ENCODE measurements at regions not wholly inside any gene's neighbourhood (a gene's known extent, or its start where the extent isn't known, plus 50 kb on each side); places are given as distances from the start of the nearest gene placed in this dataset.
"Not testable (repeated sequence)": the region's sequence is repeated elsewhere in the genome, so short reads cannot be mapped to it uniquely, and the experiment has no call there.

DNA sequence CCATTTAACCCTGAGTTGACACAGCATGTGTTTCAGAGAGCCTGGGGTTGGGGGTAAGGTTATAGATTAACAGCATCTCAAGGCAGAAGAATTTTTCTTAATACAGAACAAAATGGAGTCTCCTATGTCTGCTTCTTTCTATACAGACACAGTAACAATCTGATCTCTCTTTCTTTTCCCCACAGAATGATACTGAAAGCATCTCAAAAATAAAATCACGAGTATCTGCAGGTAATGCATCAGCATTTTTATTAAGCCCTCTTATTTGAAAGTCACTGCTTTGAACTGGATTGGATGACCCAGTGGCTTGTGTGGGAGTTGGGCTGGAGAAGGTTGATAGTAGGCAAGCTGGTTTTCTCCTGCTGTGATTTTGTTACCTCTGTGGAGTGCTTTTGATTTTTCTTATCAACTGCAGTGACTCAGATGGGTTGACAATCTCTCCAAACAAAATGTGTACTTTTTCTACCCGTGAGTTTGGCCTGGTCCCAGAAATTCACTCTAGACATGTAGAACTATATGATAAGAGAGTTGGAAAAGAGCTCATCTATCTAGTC lies 253.5 kb upstream of the PRKCQ start:
- Histone ChIP-seq H3K4me1 (ENCODE audit: insufficient read depth) (no peaks in the 10 kb centered on the region), H3K9me3 (ENCODE audit: low read depth) (no peaks in the 10 kb centered on the region), H3K4me3 (no peak overlapping the region), H3K79me2 (ENCODE audit: insufficient read depth) (no peaks in the 10 kb centered on the region), H3K36me3 (ENCODE audit: low read depth) (no peaks in the 10 kb centered on the region), H3K4me2 (ENCODE audit: unreplicated experiment) (no peak overlapping the region), H3K27me3 (replicated peaks; ENCODE audit: insufficient read depth) (no peaks in the 10 kb centered on the region), H3K27ac (no peak overlapping the region), H2AFZ (no peak overlapping the region), H4K20me1 (ENCODE audit: insufficient read depth) (no peaks in the 10 kb centered on the region), H3K9ac (no peak overlapping the region), H3F3A (ENCODE audit: insufficient read depth) (no peaks in the 10 kb centered on the region), H3K9me2 (ENCODE audit: insufficient read depth) (no peaks in the 10 kb centered on the region)
- 15 to 28% methylated on average over 2 of the region's 2 CpGs for WGBS, 2 experiments (ENCODE audit: low coverage in 1 of 2, low lambda C conversion rate in 2 of 2, missing lambda C conversion rate in 2 of 2)
- TF ChIP-seq EZH2 (IDR thresholded peaks at IDR 0.05; ENCODE audit: insufficient read depth, poor library complexity, severe bottlenecking) (no peak), EZH2phosphoT487 (IDR thresholded peaks at IDR 0.05; ENCODE audit: insufficient read depth, low read depth) (no peak)
- in situ Hi-C loops (cut with MboI) = no loop called here
- no peak for DNase-seq

DNA sequence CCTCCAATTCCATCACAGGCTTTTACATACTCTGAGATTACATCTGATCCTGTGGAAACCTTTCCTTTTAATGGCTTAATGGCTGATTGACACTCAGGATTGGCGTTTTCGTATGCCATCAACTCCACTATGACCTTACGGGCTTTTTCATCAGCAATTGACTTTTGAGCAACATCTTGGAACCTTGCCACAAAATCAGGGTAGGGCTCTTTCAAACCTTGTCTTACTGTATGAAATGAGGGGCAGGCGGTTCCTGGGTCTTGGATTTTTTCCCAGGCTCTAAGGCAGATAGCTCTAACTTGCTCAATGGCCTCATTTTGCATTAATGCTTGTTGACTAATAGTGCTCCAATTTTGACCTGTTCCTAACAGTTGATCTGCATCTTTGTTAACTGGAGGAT lies 250.9 kb upstream of the PRKCQ start:
- H3K9ac ChIP-seq; H3K36me3 ChIP-seq (ENCODE audit: low read depth); in situ Hi-C loops (cut with MboI); H3K4me2 ChIP-seq (ENCODE audit: unreplicated experiment); H2AFZ ChIP-seq; H3K27me3 ChIP-seq (replicated peaks; ENCODE audit: insufficient read depth); H3K79me2 ChIP-seq (ENCODE audit: insufficient read depth); H3K9me2 ChIP-seq (ENCODE audit: insufficient read depth); H3K9me3 ChIP-seq (ENCODE audit: low read depth); DNase-seq; H3K4me1 ChIP-seq (ENCODE audit: insufficient read depth); H3K4me3 ChIP-seq; H4K20me1 ChIP-seq (ENCODE audit: insufficient read depth); H3F3A ChIP-seq (ENCODE audit: insufficient read depth); H3K27ac ChIP-seq: not testable (repeated sequence)
- 41 to 70% methylated on average over 4 of the region's 4 CpGs for WGBS, 2 experiments (ENCODE audit: low coverage in 1 of 2, low lambda C conversion rate in 2 of 2, missing lambda C conversion rate in 2 of 2)

DNA sequence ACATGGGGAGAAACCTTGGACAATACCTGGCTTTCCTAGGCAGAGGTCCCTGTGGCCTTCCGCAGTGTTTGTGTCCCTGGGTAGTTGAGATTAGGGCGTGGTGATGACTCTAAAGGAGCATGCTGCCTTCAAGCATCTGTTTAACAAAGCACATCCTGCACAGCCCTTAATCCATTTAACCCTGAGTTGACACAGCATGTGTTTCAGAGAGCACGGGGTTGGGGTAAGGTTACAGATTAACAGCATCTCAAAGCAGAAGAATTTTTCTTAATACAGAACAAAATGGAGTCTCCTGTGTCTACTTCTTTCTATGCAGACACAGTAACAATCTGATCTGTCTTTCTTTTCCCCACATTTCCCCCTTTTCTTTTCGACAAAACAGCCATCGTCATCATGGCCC lies 244.7 kb upstream of the PRKCQ start:
- H3K4me3 ChIP-seq; H3K36me3 ChIP-seq (ENCODE audit: low read depth); H3K79me2 ChIP-seq (ENCODE audit: insufficient read depth); H3K4me2 ChIP-seq (ENCODE audit: unreplicated experiment); DNase-seq; H3K9me2 ChIP-seq (ENCODE audit: insufficient read depth); in situ Hi-C loops (cut with MboI); H3F3A ChIP-seq (ENCODE audit: insufficient read depth); H3K27ac ChIP-seq; H3K4me1 ChIP-seq (ENCODE audit: insufficient read depth); H2AFZ ChIP-seq; H3K9ac ChIP-seq; H3K27me3 ChIP-seq (replicated peaks; ENCODE audit: insufficient read depth); H4K20me1 ChIP-seq (ENCODE audit: insufficient read depth); H3K9me3 ChIP-seq (ENCODE audit: low read depth): not testable (repeated sequence)
- 63 to 65% methylated on average over 3 of the region's 5 CpGs for WGBS, 2 experiments (ENCODE audit: low coverage in 1 of 2, low lambda C conversion rate in 2 of 2, missing lambda C conversion rate in 2 of 2)

DNA sequence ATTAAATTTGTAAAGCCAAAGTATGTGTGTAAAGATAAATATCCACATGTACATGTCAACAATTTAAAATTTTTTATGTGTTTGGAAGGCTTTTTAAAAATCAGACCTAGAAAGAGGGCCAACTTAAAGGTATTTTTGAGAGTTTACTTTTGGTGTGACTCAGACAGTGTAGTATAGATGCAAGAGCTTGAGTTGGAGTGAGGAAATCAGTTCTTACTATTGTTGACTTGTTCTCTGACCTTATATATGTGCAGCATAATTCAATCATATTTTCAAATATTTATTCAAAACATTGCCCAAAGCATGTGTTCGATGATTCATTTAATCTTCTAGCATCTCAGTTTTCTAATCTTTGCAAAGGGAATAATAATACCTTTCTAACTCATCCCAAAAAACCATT lies 243.7 kb upstream of the PRKCQ start:
- Histone ChIP-seq H3K9me3 (ENCODE audit: low read depth) (no peaks in the 10 kb centered on the region), H3K4me3 (no peak overlapping the region), H3K27ac (no peak overlapping the region), H2AFZ (no peak overlapping the region), H3K36me3 (ENCODE audit: low read depth) (no peaks in the 10 kb centered on the region), H3K79me2 (ENCODE audit: insufficient read depth) (no peaks in the 10 kb centered on the region), H3K9me2 (ENCODE audit: insufficient read depth) (no peaks in the 10 kb centered on the region), H4K20me1 (ENCODE audit: insufficient read depth) (no peaks in the 10 kb centered on the region), H3K27me3 (replicated peaks; ENCODE audit: insufficient read depth) (no peaks in the 10 kb centered on the region), H3K9ac (no peak overlapping the region), H3K4me2 (ENCODE audit: unreplicated experiment) (no peak overlapping the region), H3F3A (ENCODE audit: insufficient read depth) (no peaks in the 10 kb centered on the region), H3K4me1 (ENCODE audit: insufficient read depth) (no peaks in the 10 kb centered on the region)
- DNase-seq = no peak
- WGBS, 2 experiments (ENCODE audit: low coverage in 1 of 2, low lambda C conversion rate in 2 of 2, missing lambda C conversion rate in 2 of 2) = 0% methylated on average over 1 of the region's 1 CpG
- no peak for TF ChIP-seq EZH2 (IDR thresholded peaks at IDR 0.05; ENCODE audit: insufficient read depth, poor library complexity, severe bottlenecking)
- no peak for TF ChIP-seq EZH2phosphoT487 (IDR thresholded peaks at IDR 0.05; ENCODE audit: insufficient read depth, low read depth)
- in situ Hi-C loops (cut with MboI) = no loop called here

DNA sequence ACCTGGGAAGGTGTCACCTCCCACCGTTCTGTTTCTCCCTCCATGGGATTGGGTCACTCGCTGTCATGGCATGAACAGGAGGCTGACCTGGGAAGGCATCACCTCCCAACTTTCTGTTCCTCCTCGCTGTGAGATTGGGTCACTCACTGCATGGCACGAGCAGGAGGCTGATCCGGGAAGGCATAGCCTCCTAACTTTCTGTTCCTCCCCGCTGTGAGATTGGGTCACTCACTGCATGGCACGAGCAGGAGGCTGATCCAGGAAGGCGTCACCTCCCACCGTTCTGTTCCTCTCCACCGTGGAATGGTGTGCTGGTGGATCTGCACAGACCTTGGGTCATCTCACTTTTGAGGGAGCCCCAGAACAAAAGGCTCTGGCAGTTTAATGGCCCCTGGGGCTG lies 239.2 kb upstream of the PRKCQ start:
- no peak for TF ChIP-seq EZH2 (IDR thresholded peaks at IDR 0.05; ENCODE audit: insufficient read depth, poor library complexity, severe bottlenecking)

More for the DNA sequence above, 239.2 kb upstream of the PRKCQ start:
- Histone ChIP-seq H3K27me3 (replicated peaks; ENCODE audit: insufficient read depth) (no peaks in the 10 kb centered on the region), H4K20me1 (ENCODE audit: insufficient read depth) (no peaks in the 10 kb centered on the region), H3K9ac (no peak overlapping the region), H3K9me3 (ENCODE audit: low read depth) (no peaks in the 10 kb centered on the region), H3K36me3 (ENCODE audit: low read depth) (no peaks in the 10 kb centered on the region), H3K27ac (no peak overlapping the region), H3K9me2 (ENCODE audit: insufficient read depth) (no peaks in the 10 kb centered on the region), H3K4me2 (ENCODE audit: unreplicated experiment) (no peak overlapping the region), H3F3A (ENCODE audit: insufficient read depth) (no peaks in the 10 kb centered on the region), H3K4me1 (ENCODE audit: insufficient read depth) (no peaks in the 10 kb centered on the region), H2AFZ (no peak overlapping the region), H3K4me3 (no peak overlapping the region), H3K79me2 (ENCODE audit: insufficient read depth) (no peaks in the 10 kb centered on the region)
- no peak for DNase-seq
- WGBS, 2 experiments (ENCODE audit: low coverage in 1 of 2, low lambda C conversion rate in 2 of 2, missing lambda C conversion rate in 2 of 2) = 76 to 79% methylated on average over 10 of the region's 10 CpGs
- in situ Hi-C loops (cut with MboI) = no loop called here
